ENCODE measurements at regions not wholly inside any gene's neighbourhood (a gene's known extent, or its start where the extent isn't known, plus 50 kb on each side); places are given as distances from the start of the nearest gene placed in this dataset.

- no TSS peak for BruUV-seq (replicated peaks)
- Histone ChIP-seq H3K36me3 (ENCODE audit: control insufficient read depth in 1 of 2, insufficient read depth in 2 of 2, low read length in 2 of 2) (no peaks in the 10 kb centered on the region), H3K9me3 (ENCODE audit: control insufficient read depth in 1 of 2, insufficient read depth in 1 of 2, low read depth in 1 of 2, low read length in 2 of 2) (no peaks in the 10 kb centered on the region), H3K79me2 (ENCODE audit: insufficient read depth, low read length) (no peaks in the 10 kb centered on the region), H2AFZ (ENCODE audit: low read depth, low read length, poor library complexity, severe bottlenecking) (no peak overlapping the region), H3K4me1 (ENCODE audit: control insufficient read depth in 1 of 2, insufficient read depth in 2 of 2, low read length in 2 of 2) (peaks cover 0 to 11% of the 10 kb centered on the region in 2 experiments; a peak in 3 of 4 replicates), H3K27ac (ENCODE audit: low read depth, low read length) (no peak overlapping the region), H3K9ac (ENCODE audit: low read length) (no peak overlapping the region), H3K4me3 (replicated peaks in 1 of 2; ENCODE audit: low read depth in 1 of 2, low read length in 2 of 2) (no peak overlapping the region), H4K20me1 (ENCODE audit: insufficient read depth) (no peaks in the 10 kb centered on the region), H3K27me3 (ENCODE audit: insufficient read depth, low read length) (0 out of 2 replicates have a peak, but pooled peaks cover 3% of the 10 kb centered on the region), H3K9me2 (ENCODE audit: insufficient read depth) (no peaks in the 10 kb centered on the region), H3K4me2 (ENCODE audit: low read length) (no peak overlapping the region)
- DNase-seq (ENCODE audit: low read depth, low spot score) (no peak), ATAC-seq (no peak)
- no peak for TF ChIP-seq POLR2AphosphoS5 (IDR thresholded peaks at IDR 0.05; ENCODE audit: low read depth, low read length)
- intact Hi-C loops (cut with micrococcal nuclease): loop anchor here (5.0 kb wide), 1 partner anchor 1006 kb away; no protein-coding TSS in a partner anchor
- CTCF ChIA-PET: no interaction called here
- POLR2A ChIA-PET: no interaction called here
- RAD21 ChIA-PET (ENCODE audit: low non-redundant PET in 1 of 2, low total read pairs in 2 of 2, uncharacterized antibody in 2 of 2, unreplicated experiment in 2 of 2): no interaction called here
Observed at GRCh38 chr1:30383221-30383711, 340.1 kb downstream of the MATN1 start.

GRCh38 chr1:30382496-30382895 lies 340.9 kb downstream of the MATN1 start:
- Histone ChIP-seq H3K36me3 (ENCODE audit: control insufficient read depth in 1 of 2, insufficient read depth in 2 of 2, low read length in 2 of 2) (no peaks in the 10 kb centered on the region), H3K27ac (ENCODE audit: low read depth, low read length) (no peak overlapping the region), H3K27me3 (ENCODE audit: insufficient read depth, low read length) (0 out of 2 replicates have a peak, but pooled peaks cover 3% of the 10 kb centered on the region), H3K79me2 (ENCODE audit: insufficient read depth, low read length) (no peaks in the 10 kb centered on the region), H4K20me1 (ENCODE audit: insufficient read depth) (no peaks in the 10 kb centered on the region), H3K4me1 (ENCODE audit: control insufficient read depth in 1 of 2, insufficient read depth in 2 of 2, low read length in 2 of 2) (peaks cover 0 to 11% of the 10 kb centered on the region in 2 experiments; a peak in 3 of 4 replicates), H3K9me3 (ENCODE audit: control insufficient read depth in 1 of 2, insufficient read depth in 1 of 2, low read depth in 1 of 2, low read length in 2 of 2) (no peaks in the 10 kb centered on the region), H3K9ac (ENCODE audit: low read length) (no peak overlapping the region), H2AFZ (ENCODE audit: low read depth, low read length, poor library complexity, severe bottlenecking) (no peak overlapping the region), H3K9me2 (ENCODE audit: insufficient read depth) (no peaks in the 10 kb centered on the region), H3K4me3 (replicated peaks in 1 of 2; ENCODE audit: low read depth in 1 of 2, low read length in 2 of 2) (no peak overlapping the region), H3K4me2 (ENCODE audit: low read length) (no peak overlapping the region)
- CTCF ChIA-PET: no interaction called here
- RAD21 ChIA-PET (ENCODE audit: low non-redundant PET in 1 of 2, low total read pairs in 2 of 2, uncharacterized antibody in 2 of 2, unreplicated experiment in 2 of 2): no interaction called here
- POLR2A ChIA-PET: no interaction called here
- no TSS peak for BruUV-seq (replicated peaks)
- intact Hi-C loops (cut with micrococcal nuclease): loop anchor here (5.0 kb wide), 1 partner anchor 1005 kb away; no protein-coding TSS in a partner anchor
- DNase-seq (ENCODE audit: low read depth, low spot score) (no peak), ATAC-seq (no peak)
- TF ChIP-seq SIN3A (IDR thresholded peaks at IDR 0.05; ENCODE audit: low read depth) (no peak), MAX (IDR thresholded peaks at IDR 0.05) (no peak), CTCF (IDR thresholded peaks at IDR 0.05 in 2 of 3, conservative IDR thresholded peaks at IDR 0.05 in 1 of 3; ENCODE audit: borderline replicate concordance in 1 of 3, insufficient read depth in 1 of 3, low read depth in 2 of 3, low read length in 2 of 3) (no peak), ZFX (IDR thresholded peaks at IDR 0.05) (no peak)

All from HCT116 (cell line).